WTC11 (cell line): ENCODE measurements at regions not wholly inside any gene's neighbourhood (a gene's known extent, or its start where the extent isn't known, plus 50 kb on each side); places are given as distances from the start of the nearest gene placed in this dataset.

Source experiments
- ATAC-seq: fragments of 200-7000 bp; cut with Tn5 transposase; 2 replicates; pipeline ENCODE4 v1.10.0; 2021; ENCODE audit warnings: mild to moderate bottlenecking, moderate library complexity
- CTCF ChIA-PET: fragments of 300-600 bp; sonication (Branson Sonifier 250); formaldehyde crosslinking; loops from one replicate; lab custom pipeline; 2021; ENCODE audit warnings: antibody characterized with exemption; lab: Charles Lee
- POLR2A ChIA-PET: fragments of 350-600 bp; sonication (Branson Sonifier 250); formaldehyde crosslinking; loops from one replicate; lab custom pipeline; 2021; ENCODE audit warnings: antibody characterized with exemption; lab: Charles Lee
- DNase-seq: peaks from one replicate; pipeline ENCODE4 v3.0.0; 2021; ENCODE audit warnings: low spot score
- H3K27ac Mint-ChIP-seq: 2 replicates; pipeline ENCODE4 v1.8.0; 2021; ENCODE audit warnings: mixed read lengths
- H3K27me3 Mint-ChIP-seq: 2 replicates; pipeline ENCODE4 v1.8.0; 2021; ENCODE audit warnings: low read depth, mild to moderate bottlenecking, moderate library complexity, mixed read lengths
- H3K36me3 Mint-ChIP-seq: 2 replicates; pipeline ENCODE4 v1.8.0; 2021; ENCODE audit warnings: mixed read lengths
- H3K4me1 Mint-ChIP-seq: 2 replicates; pipeline ENCODE4 v1.8.0; 2022; ENCODE audit warnings: mixed read lengths
- H3K4me3 Mint-ChIP-seq: 2 replicates; pipeline ENCODE4 v1.8.0; 2021; ENCODE audit warnings: mild to moderate bottlenecking, moderate library complexity, mixed read lengths
- H3K9me3 Mint-ChIP-seq: 2 replicates; pipeline ENCODE4 v1.8.0; 2021; ENCODE audit warnings: mixed read lengths
- AR ChIP-seq: fragments of 250-450 bp; sonication (Bioruptor Pico); IDR thresholded peaks from 2 replicates; pipeline ENCODE4 v1.9.0; 2021; ENCODE audit warnings: mild to moderate bottlenecking
- CBFB ChIP-seq: sonication (generic); formaldehyde crosslinking; IDR thresholded peaks from 2 replicates; pipeline ENCODE4 v1.8.1; 2022; ENCODE audit warnings: mild to moderate bottlenecking, low read depth, missing genetic modification reagents
- CREM ChIP-seq: sonication (generic); formaldehyde crosslinking; IDR thresholded peaks from 2 replicates; pipeline ENCODE4 v1.8.1; 2022; ENCODE audit warnings: mild to moderate bottlenecking, missing genetic modification reagents, moderate library complexity
- E2F1 ChIP-seq: sonication (generic); formaldehyde crosslinking; IDR thresholded peaks from 2 replicates; pipeline ENCODE4 v1.8.0; 2022; ENCODE audit warnings: mild to moderate bottlenecking, missing genetic modification reagents
- E2F4 ChIP-seq: sonication (generic); formaldehyde crosslinking; IDR thresholded peaks from 2 replicates; pipeline ENCODE4 v1.8.1; 2022; ENCODE audit warnings: low read depth, mild to moderate bottlenecking, moderate library complexity, missing genetic modification reagents, borderline replicate concordance
- E2F5 ChIP-seq: sonication (generic); formaldehyde crosslinking; IDR thresholded peaks from 2 replicates; pipeline ENCODE4 v1.8.1; 2022; ENCODE audit warnings: mild to moderate bottlenecking, moderate library complexity, missing genetic modification reagents
- FOXP1 ChIP-seq: sonication (generic); formaldehyde crosslinking; IDR thresholded peaks from 2 replicates; pipeline ENCODE4 v1.8.0; 2022; ENCODE audit warnings: missing genetic modification reagents, mild to moderate bottlenecking, moderate library complexity, borderline replicate concordance
- FOXP4 ChIP-seq: sonication (generic); formaldehyde crosslinking; IDR thresholded peaks from 2 replicates; pipeline ENCODE4 v1.8.0; 2022; ENCODE audit warnings: mild to moderate bottlenecking, missing genetic modification reagents
- GRHL2 ChIP-seq: fragments of 250-450 bp; sonication (Bioruptor Pico); IDR thresholded peaks from 2 replicates; pipeline ENCODE4 v1.8.0; 2022; ENCODE audit warnings: mild to moderate bottlenecking, moderate library complexity; ENCODE audit not compliant: insufficient replicate concordance, severe bottlenecking
- IRF1 ChIP-seq: sonication (generic); formaldehyde crosslinking; IDR thresholded peaks from 2 replicates; pipeline ENCODE4 v1.8.0; 2023; ENCODE audit warnings: missing genetic modification reagents
- KAT7 ChIP-seq: sonication (generic); formaldehyde crosslinking; IDR thresholded peaks from 2 replicates; pipeline ENCODE4 v1.8.1; 2023; ENCODE audit warnings: missing genetic modification reagents, mild to moderate bottlenecking, borderline replicate concordance
- MXD4 ChIP-seq: fragments of 250-450 bp; sonication (Bioruptor Pico); IDR thresholded peaks from 2 replicates; pipeline ENCODE4 v1.8.0; 2021; ENCODE audit warnings: mild to moderate bottlenecking, moderate library complexity, borderline replicate concordance
- NFYB ChIP-seq: sonication (generic); formaldehyde crosslinking; conservative IDR thresholded peaks from 2 replicates; pipeline ENCODE4 v1.8.0; 2022; ENCODE audit warnings: low read depth, missing genetic modification reagents
- SMAD3 ChIP-seq: sonication (generic); formaldehyde crosslinking; IDR thresholded peaks from 2 replicates; pipeline ENCODE4 v1.8.0; 2022; ENCODE audit warnings: missing genetic modification reagents, mild to moderate bottlenecking, borderline replicate concordance
- SOX15 ChIP-seq: fragments of 250-450 bp; sonication (Bioruptor Pico); IDR thresholded peaks from 2 replicates; pipeline ENCODE4 v1.9.0; 2021; ENCODE audit warnings: mild to moderate bottlenecking
- TCF7 ChIP-seq: sonication (generic); formaldehyde crosslinking; IDR thresholded peaks from 2 replicates; pipeline ENCODE4 v1.8.0; 2022; ENCODE audit warnings: mild to moderate bottlenecking, low read depth, missing genetic modification reagents, moderate library complexity
- USF2 ChIP-seq: sonication (generic); formaldehyde crosslinking; IDR thresholded peaks from 2 replicates; pipeline ENCODE4 v1.8.1; 2023; ENCODE audit warnings: mild to moderate bottlenecking, missing genetic modification reagents, moderate library complexity
- ZBTB43 ChIP-seq: sonication (generic); formaldehyde crosslinking; IDR thresholded peaks from 2 replicates; pipeline ENCODE4 v1.8.1; 2023; ENCODE audit warnings: mild to moderate bottlenecking, missing genetic modification reagents
- ZNF317 ChIP-seq: sonication (generic); formaldehyde crosslinking; IDR thresholded peaks from 2 replicates; pipeline ENCODE4 v1.8.1; 2023; ENCODE audit warnings: low read depth, mild to moderate bottlenecking, moderate library complexity, missing genetic modification reagents, borderline replicate concordance
- ZNF671 ChIP-seq: fragments of 250-450 bp; sonication (Bioruptor Pico); IDR thresholded peaks from 2 replicates; pipeline ENCODE4 v1.8.0; 2021; ENCODE audit warnings: mild to moderate bottlenecking
- ZSCAN18 ChIP-seq: fragments of 250-450 bp; sonication (Bioruptor Pico); IDR thresholded peaks from 2 replicates; pipeline ENCODE4 v2.1.2; 2022; ENCODE audit warnings: mild to moderate bottlenecking, moderate library complexity

GRCh38 chr18:73945130-73945792 is 202.4 kb downstream of the FBXO15 start:
- Mint-ChIP-seq H3K4me1 (peaks cover 9% of the 10 kb centered on the region), H3K4me3 (no peak overlapping the region), H3K27ac (no peak overlapping the region), H3K27me3 (no peaks in the 10 kb centered on the region), H3K36me3 (0 out of 2 replicates have a peak, but pooled peaks cover 3% of the 10 kb centered on the region), H3K9me3 (peaks cover 23% of the 10 kb centered on the region)
- TF ChIP-seq KAT7 (CRISPR knock-in tag) (no peak), ZSCAN18 (no peak), FOXP4 (no peak), MXD4 (CRISPR knock-in tag) (no peak), NFYB (CRISPR knock-in tag) (no peak), E2F1 (CRISPR knock-in tag) (no peak), FOXP1 (no peak), ZBTB43 (CRISPR knock-in tag) (no peak), E2F4 (CRISPR knock-in tag) (no peak), ZNF671 (CRISPR knock-in tag) (no peak), SOX15 (no peak), ZNF317 (CRISPR knock-in tag) (no peak), SMAD3 (no peak)
- ATAC-seq (no peak), DNase-seq (no peak)
- ChIA-PET POLR2A (no interaction called here), CTCF (no interaction called here)

- ChIA-PET POLR2A (no interaction called here), CTCF (no interaction called here)
- H3K27ac Mint-ChIP-seq, result no peak overlapping the region
- H3K9me3 Mint-ChIP-seq, result peaks cover 18% of the 10 kb centered on the region; the same call in 1 of the 2 replicates
- ATAC-seq, result no peak
- DNase-seq, result no peak
- H3K4me1 Mint-ChIP-seq, result peaks cover 9% of the 10 kb centered on the region
- H3K36me3 Mint-ChIP-seq, result no peaks in the 10 kb centered on the region
- no peaks in the 10 kb centered on the region for H3K27me3 Mint-ChIP-seq
- H3K4me3 Mint-ChIP-seq, result no peak overlapping the region
- TF ChIP-seq ZBTB43 (CRISPR knock-in tag) (no peak), TCF7 (CRISPR knock-in tag) (no peak), IRF1 (CRISPR knock-in tag) (no peak), GRHL2 (CRISPR knock-in tag) (no peak), USF2 (no peak), E2F5 (CRISPR knock-in tag) (no peak), CREM (CRISPR knock-in tag) (no peak), AR (no peak), CBFB (CRISPR knock-in tag) (no peak)
These were observed 202.9 kb downstream of the FBXO15 start for GRCh38 chr18:73944715-73945114.
